Neuronal stem cell (in vitro differentiated cells): ENCODE measurements at regions not wholly inside any gene's neighbourhood (a gene's known extent, or its start where the extent isn't known, plus 50 kb on each side); places are given as distances from the start of the nearest gene placed in this dataset.

Experiments used
- DNase-seq: peaks from one replicate; pipeline ENCODE4 v3.0.0-alpha.2; 2013; ENCODE audit warnings: low spot score
- H2AFZ ChIP-seq: one replicate; pipeline ENCODE4 v1.6.1; 2013; ENCODE audit warnings: mild to moderate bottlenecking, low read length, inconsistent platforms
- H2AK5ac ChIP-seq: 2 replicates; pipeline ENCODE4 v1.6.1; 2013; ENCODE audit warnings: low read depth, mild to moderate bottlenecking, inconsistent platforms, low read length, moderate library complexity, mixed read lengths
- H2BK120ac ChIP-seq: 2 replicates; pipeline ENCODE4 v1.6.1; 2013; ENCODE audit warnings: low read depth, mild to moderate bottlenecking, inconsistent platforms, low read length, moderate library complexity, mixed read lengths
- H2BK12ac ChIP-seq: one replicate; pipeline ENCODE4 v1.6.1; 2013; ENCODE audit warnings: low read length, inconsistent platforms
- H2BK15ac ChIP-seq: 2 replicates; pipeline ENCODE4 v1.6.1; 2013; ENCODE audit warnings: mild to moderate bottlenecking, low read length, inconsistent platforms, mixed read lengths
- H2BK5ac ChIP-seq: one replicate; pipeline ENCODE4 v1.6.1; 2013; ENCODE audit warnings: inconsistent platforms, mild to moderate bottlenecking, low read length, moderate library complexity
- H3K14ac ChIP-seq: one replicate; pipeline ENCODE4 v1.6.1; 2013; ENCODE audit warnings: low read length, inconsistent platforms
- H3K18ac ChIP-seq: 2 replicates; pipeline ENCODE4 v1.6.1; 2013; ENCODE audit warnings: low read length, inconsistent platforms
- H3K23ac ChIP-seq: 2 replicates; pipeline ENCODE4 v1.6.1; 2013; ENCODE audit warnings: low read depth, mild to moderate bottlenecking, mixed read lengths, low read length, inconsistent platforms; ENCODE audit not compliant: poor library complexity
- H3K27ac ChIP-seq: replicated peaks from 3 replicates; pipeline ENCODE4 v1.5.1; 2013; ENCODE audit warnings: low read length, inconsistent platforms
- H3K27me3 ChIP-seq, 3 experiments: 2 replicates each; pipeline ENCODE4 v1.6.1; 2013; ENCODE audit warnings: low read length in 3 of 3, mild to moderate bottlenecking in 2 of 3, inconsistent platforms in 1 of 3, low read depth in 1 of 3, mixed read lengths in 1 of 3, moderate library complexity in 1 of 3; ENCODE audit not compliant: control insufficient read depth in 3 of 3, insufficient read depth in 3 of 3
- H3K36me3 ChIP-seq, 2 donors: replicated peaks in 1 of 2; 2 replicates each; pipeline ENCODE4 v1.6.1; 2013; ENCODE audit warnings: low read length in 2 of 2; ENCODE audit not compliant: control insufficient read depth in 2 of 2, insufficient read depth in 2 of 2
- H3K4ac ChIP-seq: 2 replicates; pipeline ENCODE4 v1.6.1; 2013; ENCODE audit warnings: inconsistent platforms, mild to moderate bottlenecking, low read length, moderate library complexity
- H3K4me1 ChIP-seq, 2 donors: 1 replicate in 1 of 2; 2 replicates in 1 of 2; pipeline ENCODE4 v1.6.1; 2013; ENCODE audit warnings: low read length in 2 of 2, low read depth in 1 of 2; ENCODE audit not compliant: control insufficient read depth in 2 of 2, insufficient read depth in 1 of 2
- H3K4me2 ChIP-seq: one replicate; pipeline ENCODE4 v1.6.1; 2013; ENCODE audit warnings: mild to moderate bottlenecking, low read length, inconsistent platforms; ENCODE audit not compliant: insufficient read depth, poor library complexity, severe bottlenecking
- H3K4me3 ChIP-seq, 2 donors: 2 replicates each; pipeline ENCODE4 v1.5.1; 2013; ENCODE audit warnings: low read length in 2 of 2, mild to moderate bottlenecking in 2 of 2, inconsistent platforms in 1 of 2, moderate library complexity in 1 of 2
- H3K79me1 ChIP-seq: one replicate; pipeline ENCODE4 v1.6.1; 2013; ENCODE audit warnings: low read depth, mild to moderate bottlenecking, inconsistent platforms, low read length, moderate library complexity
- H3K9ac ChIP-seq: one replicate; pipeline ENCODE4 v1.6.1; 2013; ENCODE audit warnings: mild to moderate bottlenecking, low read depth, low read length, inconsistent platforms; ENCODE audit not compliant: poor library complexity
- H3K9me3 ChIP-seq, 2 donors: replicated peaks in 1 of 2; 2 replicates each; pipeline versions ENCODE3 to v1.6.1; 2013; ENCODE audit warnings: low read length in 2 of 2, mild to moderate bottlenecking in 2 of 2, inconsistent platforms in 1 of 2, low read depth in 1 of 2, mixed read lengths in 1 of 2, moderate library complexity in 1 of 2; ENCODE audit not compliant: control insufficient read depth in 2 of 2, insufficient read depth in 1 of 2
- H4K8ac ChIP-seq: one replicate; pipeline ENCODE4 v1.6.1; 2013; ENCODE audit warnings: low read depth, mild to moderate bottlenecking, inconsistent platforms, low read length, moderate library complexity
- H4K91ac ChIP-seq: one replicate; pipeline ENCODE4 v1.6.1; 2013; ENCODE audit warnings: low read length, low read depth, mild to moderate bottlenecking, inconsistent platforms; ENCODE audit not compliant: poor library complexity
- WGBS, 2 donors: extraction: QIAGEN DNeasy Blood & Tissue Kit; methylation state at CpG; one replicate each; pipeline ENCODE4 v1.1.7; 2013; ENCODE audit warnings: missing lambda C conversion rate in 2 of 2, mixed read lengths in 1 of 2; ENCODE audit not compliant: insufficient read length in 2 of 2, insufficient replicate concordance in 1 of 2; ENCODE audit errors: extremely low coverage in 2 of 2; 5-methylcytosine and 5-hydroxymethylcytosine counted together

GRCh38 chr13:84569366-84569765 lies 687.1 kb upstream of the SLITRK1 start:
- Histone ChIP-seq H3K9me3 (no peaks in the 10 kb centered on the region), H2AFZ (no peak overlapping the region), H2BK15ac (no peak overlapping the region), H3K36me3 (no peaks in the 10 kb centered on the region), H3K18ac (no peak overlapping the region), H3K23ac (no peak overlapping the region), H3K4ac (no peak overlapping the region), H2AK5ac (no peak overlapping the region), H3K14ac (no peak overlapping the region), H3K27ac (no peak overlapping the region), H2BK5ac (no peak overlapping the region), H3K4me1 (no peaks in the 10 kb centered on the region), H3K79me1 (no peaks in the 10 kb centered on the region), H2BK120ac (no peak overlapping the region), H3K9ac (no peak overlapping the region), H4K91ac (no peak overlapping the region), H3K4me3 (no peak overlapping the region), H4K8ac (no peak overlapping the region), H2BK12ac (no peak overlapping the region), H3K27me3 (no peaks in the 10 kb centered on the region), H3K4me2 (no peak overlapping the region)
- no peak for DNase-seq
- no CpG with 5 or more reads among the region's 1 CpG for WGBS, 2 donors

GRCh38 chr13:84567848-84568247 lies 685.6 kb upstream of the SLITRK1 start:
- Histone ChIP-seq H4K91ac (no peak overlapping the region), H2AFZ (peak overlapping the region; percentile 4), H2BK15ac (no peak overlapping the region), H3K18ac (no peak overlapping the region), H3K27ac (no peak overlapping the region), H3K9me3 (no peaks in the 10 kb centered on the region), H3K79me1 (no peaks in the 10 kb centered on the region), H3K36me3 (no peaks in the 10 kb centered on the region), H3K9ac (no peak overlapping the region), H3K4me1 (no peaks in the 10 kb centered on the region), H3K4ac (no peak overlapping the region), H3K4me3 (no peak overlapping the region), H3K27me3 (no peaks in the 10 kb centered on the region), H2AK5ac (no peak overlapping the region), H3K4me2 (no peak overlapping the region), H3K23ac (no peak overlapping the region), H2BK5ac (no peak overlapping the region), H4K8ac (no peak overlapping the region), H2BK12ac (no peak overlapping the region), H2BK120ac (no peak overlapping the region), H3K14ac (no peak overlapping the region)
- no CpG with 5 or more reads among the region's 1 CpG for WGBS, 2 donors
- no peak for DNase-seq

- Histone ChIP-seq H3K9me3 (no peaks in the 10 kb centered on the region), H3K18ac (no peak overlapping the region), H3K4me3 (no peak overlapping the region), H3K14ac (no peak overlapping the region), H2BK5ac (no peak overlapping the region), H2AFZ (no peak overlapping the region), H3K4me2 (no peak overlapping the region), H3K4ac (no peak overlapping the region), H2BK120ac (no peak overlapping the region), H3K9ac (no peak overlapping the region), H3K36me3 (no peaks in the 10 kb centered on the region), H4K8ac (no peak overlapping the region), H2BK15ac (no peak overlapping the region), H2BK12ac (no peak overlapping the region), H3K27ac (no peak overlapping the region), H3K23ac (no peak overlapping the region), H2AK5ac (no peak overlapping the region), H4K91ac (no peak overlapping the region), H3K4me1 (no peaks in the 10 kb centered on the region), H3K27me3 (no peaks in the 10 kb centered on the region), H3K79me1 (no peaks in the 10 kb centered on the region)
- no CpG with 5 or more reads among the region's 2 CpGs for WGBS, 2 donors
- no peak for DNase-seq
Observed at GRCh38 chr13:84566780-84567179, 684.5 kb upstream of the SLITRK1 start.

- H2BK5ac ChIP-seq, result no peak overlapping the region
- H2BK15ac ChIP-seq, result no peak overlapping the region
- no peak overlapping the region for H3K4me3 ChIP-seq
- H3K27ac ChIP-seq, result no peak overlapping the region
- H3K9ac ChIP-seq, result no peak overlapping the region
- H2BK120ac ChIP-seq, result no peak overlapping the region
- no peaks in the 10 kb centered on the region for H3K27me3 ChIP-seq
- no peak overlapping the region for H2AK5ac ChIP-seq
- H3K9me3 ChIP-seq, result peaks cover 0 to 3% of the 10 kb centered on the region in 2 donors
- H4K8ac ChIP-seq, result no peak overlapping the region
- H3K4ac ChIP-seq, result no peak overlapping the region
- H3K14ac ChIP-seq, result no peak overlapping the region
- no peaks in the 10 kb centered on the region for H3K79me1 ChIP-seq
- no peak overlapping the region for H4K91ac ChIP-seq
- H2AFZ ChIP-seq, result no peak overlapping the region
- no CpG with 5 or more reads among the region's 3 CpGs for WGBS, 2 donors
- no peaks in the 10 kb centered on the region for H3K4me1 ChIP-seq
- H3K23ac ChIP-seq, result no peak overlapping the region
- H3K4me2 ChIP-seq, result no peak overlapping the region
- no peak for DNase-seq
- H3K36me3 ChIP-seq, result no peaks in the 10 kb centered on the region
- no peak overlapping the region for H3K18ac ChIP-seq
- H2BK12ac ChIP-seq, result no peak overlapping the region
Observed at GRCh38 chr13:84563611-84564010, 681.3 kb upstream of the SLITRK1 start.
